ENCODE measurements at regions not wholly inside any gene's neighbourhood (a gene's known extent, or its start where the extent isn't known, plus 50 kb on each side); places are given as distances from the start of the nearest gene placed in this dataset.

- DNase-seq, result no peak
- WGBS, 2 donors, result 90 to 92% methylated on average over 4 of the region's 4 CpGs
- H3K36me3 ChIP-seq (ENCODE audit: control insufficient read depth in 4 of 4, insufficient read depth in 4 of 4, low read length in 4 of 4), result no peaks in the 10 kb centered on the region
Observed at GRCh38 chr7:27367933-27368549, 125.4 kb downstream of the EVX1 start.

GRCh38 chr7:27374958-27375841 lies 132.6 kb downstream of the EVX1 start:
- DNase-seq (no peak), ATAC-seq (ENCODE audit: insufficient read depth, low FRiP score) (no peak)
- H3K36me3 ChIP-seq (ENCODE audit: control insufficient read depth in 4 of 4, insufficient read depth in 4 of 4, low read length in 4 of 4), result no peaks in the 10 kb centered on the region
- WGBS, 2 donors, result 58 to 67% methylated on average over 6 of the region's 6 CpGs
- H3K27me3 ChIP-seq (ENCODE audit: control insufficient read depth in 3 of 3, insufficient read depth in 3 of 3, low read length in 2 of 3), result no peaks in the 10 kb centered on the region
- H3K9me3 ChIP-seq (ENCODE audit: control insufficient read depth in 4 of 4, insufficient read depth in 3 of 4, low read length in 3 of 4), result peaks cover 0 to 1% (median 0%) of the 10 kb centered on the region in 4 donors
- H3K4me3 ChIP-seq, result no peak overlapping the region
- no peak overlapping the region for H3K9ac ChIP-seq (ENCODE audit: insufficient read depth in 1 of 2, low read length in 2 of 2)
- no peak for TF ChIP-seq CTCF (IDR thresholded peaks at IDR 0.05; ENCODE audit: control extremely low read depth, extremely low read depth)
- no peak overlapping the region for H3K27ac ChIP-seq (ENCODE audit: low read depth in 1 of 2, low read length in 1 of 2)
- H3K4me1 ChIP-seq (ENCODE audit: control insufficient read depth in 5 of 5, insufficient read depth in 5 of 5, low read length in 5 of 5), result peaks cover 0 to 6% (median 0%) of the 10 kb centered on the region in 5 donors

More at GRCh38 chr7:27367933-27368549, 125.4 kb downstream of the EVX1 start:
- peaks cover 0 to 10% (median 3%) of the 10 kb centered on the region in 5 donors for H3K4me1 ChIP-seq (ENCODE audit: control insufficient read depth in 5 of 5, insufficient read depth in 5 of 5, low read length in 5 of 5)
- H3K27ac ChIP-seq (ENCODE audit: low read depth in 1 of 2, low read length in 1 of 2), result no peak overlapping the region
- H3K9me3 ChIP-seq (ENCODE audit: control insufficient read depth in 4 of 4, insufficient read depth in 3 of 4, low read length in 3 of 4), result peaks cover 0 to 7% (median 0%) of the 10 kb centered on the region in 4 donors
- H3K4me3 ChIP-seq, result no peak overlapping the region
- no peak for TF ChIP-seq CTCF (IDR thresholded peaks at IDR 0.05; ENCODE audit: control extremely low read depth, extremely low read depth)
- no peaks in the 10 kb centered on the region for H3K27me3 ChIP-seq (ENCODE audit: control insufficient read depth in 3 of 3, insufficient read depth in 3 of 3, low read length in 2 of 3)
- ATAC-seq (ENCODE audit: insufficient read depth, low FRiP score), result no peak
- H3K9ac ChIP-seq (ENCODE audit: insufficient read depth in 1 of 2, low read length in 2 of 2), result no peak overlapping the region

GRCh38 chr7:27375958-27376357 lies 133.4 kb downstream of the EVX1 start:
- Histone ChIP-seq H3K27ac (ENCODE audit: low read depth in 1 of 2, low read length in 1 of 2) (no peak overlapping the region), H3K4me1 (ENCODE audit: control insufficient read depth in 5 of 5, insufficient read depth in 5 of 5, low read length in 5 of 5) (peaks cover 0 to 6% (median 0%) of the 10 kb centered on the region in 5 donors), H3K36me3 (ENCODE audit: control insufficient read depth in 4 of 4, insufficient read depth in 4 of 4, low read length in 4 of 4) (no peaks in the 10 kb centered on the region), H3K27me3 (ENCODE audit: control insufficient read depth in 3 of 3, insufficient read depth in 3 of 3, low read length in 2 of 3) (no peaks in the 10 kb centered on the region), H3K4me3 (no peak overlapping the region), H3K9me3 (ENCODE audit: control insufficient read depth in 4 of 4, insufficient read depth in 3 of 4, low read length in 3 of 4) (peaks cover 0 to 1% (median 0%) of the 10 kb centered on the region in 4 donors), H3K9ac (ENCODE audit: insufficient read depth in 1 of 2, low read length in 2 of 2) (no peak overlapping the region)
- no peak for TF ChIP-seq CTCF (IDR thresholded peaks at IDR 0.05; ENCODE audit: control extremely low read depth, extremely low read depth)
- 76 to 94% methylated on average over 5 of the region's 5 CpGs for WGBS, 2 donors
- ATAC-seq (ENCODE audit: insufficient read depth, low FRiP score), result no peak
- no peak for DNase-seq

Measured in lung (tissue), 11 donors.